Keratinocyte (primary cell): ENCODE measurements at regions not wholly inside any gene's neighbourhood (a gene's known extent, or its start where the extent isn't known, plus 50 kb on each side); places are given as distances from the start of the nearest gene placed in this dataset.

Experiments
- DNase-seq: peaks from one replicate; pipeline ENCODE4 v3.0.0-alpha.2; 2011; ENCODE audit warnings: low read depth, missing footprints, low spot score
- FAIRE-seq: peaks from 2 replicates; lab custom pipeline; 2011; peaks lifted over from hg19 to GRCh38; lab: Jason Lieb, UNC
- H2AFZ ChIP-seq: 2 replicates; pipeline ENCODE4 v1.6.0; 2012; ENCODE audit warnings: low read length, control low read depth, inconsistent platforms; ENCODE audit not compliant: control insufficient read depth
- H3K27ac ChIP-seq: 2 replicates; pipeline ENCODE4 v1.5.1; 2011; ENCODE audit warnings: low read length; ENCODE audit not compliant: control insufficient read depth, insufficient read depth
- H3K27me3 ChIP-seq: 3 replicates; pipeline ENCODE4 v1.6.0; 2011; ENCODE audit warnings: low read length; ENCODE audit not compliant: control insufficient read depth, insufficient read depth; ENCODE audit errors: extremely low read depth
- H3K36me3 ChIP-seq, 2 experiments: 2 replicates in 1 of 2; 3 replicates in 1 of 2; pipeline ENCODE4 v1.5.1; 2011; ENCODE audit warnings: low read length in 2 of 2, mild to moderate bottlenecking in 1 of 2; ENCODE audit not compliant: control insufficient read depth in 2 of 2, insufficient read depth in 2 of 2; ENCODE audit errors: extremely low read depth in 1 of 2
- H3K4me1 ChIP-seq: 3 replicates; pipeline ENCODE4 v1.5.1; 2011; ENCODE audit warnings: low read length; ENCODE audit not compliant: control insufficient read depth, insufficient read depth; ENCODE audit errors: extremely low read depth
- H3K4me2 ChIP-seq: 3 replicates; pipeline ENCODE4 v1.6.0; 2011; ENCODE audit warnings: low read depth, low read length; ENCODE audit not compliant: control insufficient read depth, insufficient read depth; ENCODE audit errors: extremely low read depth
- H3K4me3 ChIP-seq, 3 experiments: fragments of 200-600 bp in 1 of 3; sonication (generic) in 1 of 3; 2 replicates in 2 of 3; 3 replicates in 1 of 3; pipeline ENCODE4 v1.5.1; 2011 to 2016; ENCODE audit warnings: low read length in 3 of 3, mild to moderate bottlenecking in 3 of 3, control low read depth in 2 of 3, inconsistent platforms in 1 of 3, low read depth in 1 of 3, mixed read lengths in 1 of 3, mixed run types in 1 of 3, moderate library complexity in 1 of 3; ENCODE audit not compliant: control insufficient read depth in 2 of 3, insufficient read depth in 2 of 3; ENCODE audit errors: extremely low read depth in 1 of 3
- H3K79me2 ChIP-seq: 2 replicates; pipeline ENCODE4 v1.6.0; 2012; ENCODE audit warnings: low read length; ENCODE audit not compliant: control insufficient read depth, insufficient read depth
- H3K9ac ChIP-seq: 3 replicates; pipeline ENCODE4 v1.6.0; 2011; ENCODE audit warnings: low read length; ENCODE audit not compliant: control insufficient read depth, insufficient read depth; ENCODE audit errors: extremely low read depth
- H3K9me1 ChIP-seq: 3 replicates; pipeline ENCODE4 v1.6.0; 2011; ENCODE audit warnings: low read length; ENCODE audit not compliant: control insufficient read depth, insufficient read depth; ENCODE audit errors: extremely low read depth
- H3K9me3 ChIP-seq: 2 replicates; pipeline ENCODE4 v1.5.1; 2012; ENCODE audit warnings: low read depth, low read length; ENCODE audit not compliant: control insufficient read depth
- H4K20me1 ChIP-seq: 3 replicates; pipeline ENCODE4 v1.6.0; 2011; ENCODE audit warnings: low read length; ENCODE audit not compliant: control insufficient read depth, insufficient read depth; ENCODE audit errors: extremely low read depth
- CTCF ChIP-seq, 3 experiments: IDR thresholded peaks in 1 of 3; conservative IDR thresholded peaks in 1 of 3; optimal IDR thresholded peaks in 1 of 3; 2 replicates in 2 of 3; 3 replicates in 1 of 3; pipeline versions ENCODE3 to v1.5.1; 2011; ENCODE audit warnings: low read length in 3 of 3, mild to moderate bottlenecking in 3 of 3, moderate library complexity in 2 of 3, control low read depth in 1 of 3, inconsistent platforms in 1 of 3; ENCODE audit not compliant: insufficient read depth in 2 of 3; ENCODE audit errors: extremely low read depth in 1 of 3
- EZH2 ChIP-seq: IDR thresholded peaks from one replicate; pipeline ENCODE4 v1.6.1; 2012; ENCODE audit warnings: inconsistent platforms, mild to moderate bottlenecking, low read length, moderate library complexity
- dilution Hi-C: fragments of 300-500 bp; cut with MboI; formaldehyde crosslinking; loops from one replicate; pipeline ENCODE4 v1.7.0; 2020; ENCODE audit warnings: low sequenced_read_pairs; ENCODE audit not compliant: extremely low pct_ligation_motif_present

- Histone ChIP-seq H3K4me2 (no peak overlapping the region), H3K9ac (no peak overlapping the region)
- dilution Hi-C loops, result no loop called here
Measured at GRCh38 chr18:76115580-76115979, 379.5 kb downstream of the ZNF516 start.

DNA sequence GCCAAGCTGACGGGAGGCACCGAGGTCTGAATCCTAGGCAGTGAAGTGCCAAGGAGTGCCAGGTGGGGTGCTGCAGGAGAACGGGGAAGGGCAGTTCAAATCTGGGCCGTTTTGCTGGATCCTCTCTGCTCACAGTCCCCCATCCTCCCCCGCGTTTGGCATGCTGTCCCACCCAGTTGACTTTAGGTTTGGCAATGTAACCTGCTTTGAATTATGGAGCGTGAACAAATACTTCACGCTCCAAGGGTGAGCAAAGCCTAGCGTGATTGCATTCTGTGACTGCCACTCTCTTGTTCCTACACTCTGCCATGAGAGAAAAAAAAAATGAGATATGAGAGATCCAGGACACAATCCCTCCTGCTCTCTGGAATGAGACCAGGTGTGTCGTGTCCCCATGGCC, 381.9 kb downstream of the ZNF516 start:
- Histone ChIP-seq H3K4me3 (no peak overlapping the region), H2AFZ (no peak overlapping the region), H3K27me3 (no peaks in the 10 kb centered on the region), H3K9me1 (no peaks in the 10 kb centered on the region), H3K4me1 (no peaks in the 10 kb centered on the region), H3K27ac (no peak overlapping the region), H4K20me1 (no peaks in the 10 kb centered on the region), H3K36me3 (no peaks in the 10 kb centered on the region), H3K4me2 (no peak overlapping the region), H3K9ac (no peak overlapping the region), H3K9me3 (peaks cover 2% of the 10 kb centered on the region), H3K79me2 (no peaks in the 10 kb centered on the region)
- no peak for FAIRE-seq
- dilution Hi-C loops, result no loop called here
- DNase-seq, result no peak
- TF ChIP-seq EZH2 (no peak), CTCF (optimal IDR thresholded peaks at IDR 0.05 in 1 of 3, IDR thresholded peaks at IDR 0.05 in 1 of 3, conservative IDR thresholded peaks at IDR 0.05 in 1 of 3; ENCODE audit: extremely low read depth in 1 of 3, insufficient read depth in 2 of 3, low read length in 3 of 3) (no peak)

More at GRCh38 chr18:76115580-76115979, 379.5 kb downstream of the ZNF516 start:
- H2AFZ ChIP-seq, result no peak overlapping the region
- H3K9me1 ChIP-seq, result no peaks in the 10 kb centered on the region
- H3K4me1 ChIP-seq, result no peaks in the 10 kb centered on the region
- H3K36me3 ChIP-seq, result no peaks in the 10 kb centered on the region
- FAIRE-seq (no peak), DNase-seq (no peak)
- no peak overlapping the region for H3K4me3 ChIP-seq
- peaks cover 2% of the 10 kb centered on the region for H3K9me3 ChIP-seq
- no peaks in the 10 kb centered on the region for H3K79me2 ChIP-seq
- H4K20me1 ChIP-seq, result no peaks in the 10 kb centered on the region
- H3K27ac ChIP-seq, result no peak overlapping the region
- no peaks in the 10 kb centered on the region for H3K27me3 ChIP-seq
- no peak for TF ChIP-seq EZH2
- no peak for TF ChIP-seq CTCF (optimal IDR thresholded peaks at IDR 0.05 in 1 of 3, IDR thresholded peaks at IDR 0.05 in 1 of 3, conservative IDR thresholded peaks at IDR 0.05 in 1 of 3; ENCODE audit: extremely low read depth in 1 of 3, insufficient read depth in 2 of 3, low read length in 3 of 3)
